ENCODE measurements at regions not wholly inside any gene's neighbourhood (a gene's known extent, or its start where the extent isn't known, plus 50 kb on each side); places are given as distances from the start of the nearest gene placed in this dataset.
"Not testable (repeated sequence)": the region's sequence is repeated elsewhere in the genome, so short reads cannot be mapped to it uniquely, and the experiment has no call there.

DNA sequence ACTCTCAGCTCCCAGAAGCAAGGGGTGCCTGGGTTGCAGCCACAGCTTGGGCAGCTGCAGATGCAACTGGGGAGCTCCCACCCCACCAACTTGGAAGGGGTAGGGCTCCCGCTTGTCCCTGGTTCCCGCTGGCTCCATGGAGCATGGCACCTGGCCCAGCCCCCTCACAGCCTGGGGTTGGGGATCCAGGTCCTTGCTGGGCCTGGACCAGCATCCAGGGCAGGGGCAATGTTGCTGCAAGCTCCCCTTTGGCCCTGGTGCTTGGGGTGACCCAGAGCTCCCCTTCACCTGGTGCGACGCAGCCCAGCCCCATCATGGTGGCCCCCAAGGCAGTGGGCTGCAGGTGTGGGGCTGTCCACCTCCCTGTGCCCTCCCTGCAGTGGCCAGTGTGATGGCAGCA lies 99.6 kb upstream of the FRMD4B start:
- no peak overlapping the region for H3K9ac ChIP-seq (ENCODE audit: low read depth, low read length, poor library complexity)
- no peak overlapping the region for H2AFZ ChIP-seq (ENCODE audit: low read length)
- H3K9me3 ChIP-seq (replicated peaks in 1 of 2; ENCODE audit: control insufficient read depth in 2 of 2, insufficient read depth in 1 of 2, low read depth in 1 of 2, low read length in 2 of 2), result no peaks in the 10 kb centered on the region
- H3K36me3 ChIP-seq (replicated peaks in 1 of 2; ENCODE audit: control insufficient read depth in 2 of 2, insufficient read depth in 2 of 2, low read length in 2 of 2), result no peaks in the 10 kb centered on the region
- H3K79me1 ChIP-seq (ENCODE audit: low read depth, low read length), result peaks cover 3% of the 10 kb centered on the region
- H3K23ac ChIP-seq (ENCODE audit: low read depth, low read length, poor library complexity), result peak overlapping the region; percentile 14
- no peak overlapping the region for H3K4me3 ChIP-seq (ENCODE audit: low read length in 2 of 2)
- no peaks in the 10 kb centered on the region for H3K27me3 ChIP-seq (ENCODE audit: control insufficient read depth in 3 of 3, insufficient read depth in 3 of 3, low read depth in 1 of 3, low read length in 3 of 3)
- WGBS, 2 donors (ENCODE audit: extremely low coverage in 2 of 2, insufficient read length in 2 of 2, insufficient replicate concordance in 1 of 2), result no CpG with 5 or more reads among the region's 4 CpGs
- H3K18ac ChIP-seq (ENCODE audit: low read length), result peak overlapping the region; percentile 86
- peak overlapping the region; percentile 41 for H2AK5ac ChIP-seq (ENCODE audit: low read depth, low read length)
- peaks cover 0 to 8% of the 10 kb centered on the region in 2 donors for H3K4me1 ChIP-seq (ENCODE audit: control insufficient read depth in 2 of 2, insufficient read depth in 1 of 2, low read depth in 1 of 2, low read length in 2 of 2)
- H2BK5ac ChIP-seq (ENCODE audit: low read length), result peak overlapping the region; percentile 78
- no peak overlapping the region for H3K4me2 ChIP-seq (ENCODE audit: insufficient read depth, low read length, poor library complexity, severe bottlenecking)
- no peak overlapping the region for H3K14ac ChIP-seq (ENCODE audit: low read length)
- no peak overlapping the region for H3K27ac ChIP-seq (replicated peaks; ENCODE audit: low read length)
- H2BK120ac ChIP-seq (ENCODE audit: low read depth, low read length), result peak overlapping the region; percentile 55
- H2BK12ac ChIP-seq (ENCODE audit: low read length), result no peak overlapping the region
- H3K4ac ChIP-seq (ENCODE audit: low read length), result no peak overlapping the region
- H2BK15ac ChIP-seq (ENCODE audit: low read length), result no peak overlapping the region
- no peak for DNase-seq (ENCODE audit: low spot score)
- H4K91ac ChIP-seq (ENCODE audit: low read depth, low read length, poor library complexity), result no peak overlapping the region
- no peak overlapping the region for H4K8ac ChIP-seq (ENCODE audit: low read depth, low read length)

DNA sequence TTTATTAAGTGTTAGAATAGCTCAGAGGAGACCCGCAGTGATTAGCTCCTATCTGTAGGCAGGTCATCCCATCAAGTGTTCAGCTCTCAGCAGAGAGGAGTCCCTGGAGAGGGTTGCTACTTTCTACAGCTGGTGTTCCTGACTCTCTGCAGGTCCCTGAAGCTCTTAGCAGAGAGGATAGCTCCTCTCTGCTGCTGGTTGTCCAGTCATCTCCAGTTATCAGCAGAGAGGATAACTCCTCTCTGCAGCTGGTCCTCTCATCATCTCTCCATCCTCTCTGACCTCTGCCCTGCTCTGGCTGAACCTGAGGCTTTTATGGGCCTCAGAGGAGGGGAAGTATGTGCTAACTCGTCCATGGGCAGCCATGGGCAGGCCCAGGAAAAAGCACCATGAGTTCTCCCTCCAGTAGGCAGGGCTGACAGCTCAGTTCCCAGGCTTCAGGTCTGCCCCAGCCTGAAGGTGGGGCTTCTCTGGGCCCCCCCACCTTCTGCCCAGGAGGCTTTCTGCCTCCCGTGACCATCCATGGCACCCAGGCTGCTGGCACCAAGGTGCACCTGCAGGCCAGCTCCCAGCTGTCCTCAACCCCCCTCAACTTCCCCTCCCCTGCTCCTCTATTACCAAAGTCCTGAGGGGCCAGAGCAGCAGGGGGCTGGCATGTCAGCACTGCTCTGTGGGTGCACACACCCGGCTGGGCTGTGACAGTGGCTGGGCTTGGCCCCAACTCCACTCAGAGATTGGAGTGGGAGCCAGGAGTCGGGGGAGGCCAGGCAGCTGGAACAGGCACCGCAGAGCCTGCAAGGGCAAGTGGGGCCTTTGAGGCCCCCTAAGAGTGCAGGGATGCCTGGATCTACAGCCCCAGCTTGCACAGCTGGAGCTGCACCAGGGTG lies 98.9 kb upstream of the FRMD4B start:
- Histone ChIP-seq H2BK12ac (ENCODE audit: low read length) (no peak overlapping the region), H3K36me3 (replicated peaks in 1 of 2; ENCODE audit: control insufficient read depth in 2 of 2, insufficient read depth in 2 of 2, low read length in 2 of 2) (no peaks in the 10 kb centered on the region), H4K8ac (ENCODE audit: low read depth, low read length) (no peak overlapping the region), H3K14ac (ENCODE audit: low read length) (no peak overlapping the region), H3K27ac (replicated peaks; ENCODE audit: low read length) (no peak overlapping the region), H2AK5ac (ENCODE audit: low read depth, low read length) (peak overlapping the region; percentile 41), H2AFZ (ENCODE audit: low read length) (no peak overlapping the region), H4K91ac (ENCODE audit: low read depth, low read length, poor library complexity) (no peak overlapping the region), H2BK5ac (ENCODE audit: low read length) (peak overlapping the region; percentile 78), H3K27me3 (ENCODE audit: control insufficient read depth in 3 of 3, insufficient read depth in 3 of 3, low read depth in 1 of 3, low read length in 3 of 3) (no peaks in the 10 kb centered on the region), H3K4me3 (ENCODE audit: low read length in 2 of 2) (no peak overlapping the region), H2BK15ac (ENCODE audit: low read length) (no peak overlapping the region), H2BK120ac (ENCODE audit: low read depth, low read length) (peak overlapping the region; percentile 55), H3K79me1 (ENCODE audit: low read depth, low read length) (peaks cover 3% of the 10 kb centered on the region), H3K23ac (ENCODE audit: low read depth, low read length, poor library complexity) (peak overlapping the region; percentile 14), H3K18ac (ENCODE audit: low read length) (peak overlapping the region; percentile 86), H3K9ac (ENCODE audit: low read depth, low read length, poor library complexity) (no peak overlapping the region), H3K4ac (ENCODE audit: low read length) (no peak overlapping the region), H3K4me1 (ENCODE audit: control insufficient read depth in 2 of 2, insufficient read depth in 1 of 2, low read depth in 1 of 2, low read length in 2 of 2) (peaks cover 0 to 6% of the 10 kb centered on the region in 2 donors), H3K9me3 (replicated peaks in 1 of 2; ENCODE audit: control insufficient read depth in 2 of 2, insufficient read depth in 1 of 2, low read depth in 1 of 2, low read length in 2 of 2) (no peaks in the 10 kb centered on the region), H3K4me2 (ENCODE audit: insufficient read depth, low read length, poor library complexity, severe bottlenecking) (no peak overlapping the region)
- no peak for DNase-seq (ENCODE audit: low spot score)
- WGBS, 2 donors (ENCODE audit: extremely low coverage in 2 of 2, insufficient read length in 2 of 2, insufficient replicate concordance in 1 of 2), result no CpG with 5 or more reads among the region's 6 CpGs

DNA sequence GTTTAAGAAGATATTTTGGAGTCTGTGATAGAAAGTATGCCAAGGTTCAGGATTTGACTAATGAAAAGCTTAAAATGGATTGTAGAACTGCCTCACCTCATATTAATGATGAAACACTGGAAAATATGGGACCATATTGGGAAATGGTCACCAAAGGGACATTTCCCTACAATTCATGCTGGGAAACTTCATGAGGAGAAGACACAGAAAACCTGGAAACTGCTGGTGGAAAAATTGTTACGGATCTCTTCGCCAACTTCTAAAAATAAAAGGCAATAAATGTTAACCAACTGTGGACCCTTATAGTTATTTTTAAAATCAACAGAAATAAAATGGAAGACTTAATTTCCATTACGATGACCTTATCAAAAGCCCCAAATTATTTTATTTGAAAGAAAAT lies 97.6 kb upstream of the FRMD4B start:
- no peak for DNase-seq (ENCODE audit: low spot score)

DNA sequence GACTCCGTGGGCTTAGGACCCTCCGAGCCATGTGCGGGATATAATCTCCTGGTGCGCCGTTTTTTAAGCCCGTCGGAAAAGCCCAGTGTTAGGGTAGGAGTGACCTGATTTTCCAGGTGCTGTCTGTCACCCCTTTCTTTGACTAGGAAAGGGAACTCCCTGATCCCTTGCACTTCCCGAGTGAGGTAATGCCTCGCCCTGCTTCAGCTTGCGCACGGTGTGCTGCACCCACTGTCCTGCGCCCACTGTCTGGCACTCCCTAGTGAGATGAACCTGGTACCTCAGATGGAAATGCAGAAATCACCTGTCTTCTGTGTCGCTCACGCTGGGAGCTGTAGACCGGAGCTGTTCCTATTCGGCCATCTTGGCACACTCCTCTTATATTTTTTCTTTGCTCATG lies 95.1 kb upstream of the FRMD4B start:
- not testable (repeated sequence) for H2BK12ac ChIP-seq (ENCODE audit: low read length); H3K79me1 ChIP-seq (ENCODE audit: low read depth, low read length); H3K23ac ChIP-seq (ENCODE audit: low read depth, low read length, poor library complexity); H3K9ac ChIP-seq (ENCODE audit: low read depth, low read length, poor library complexity); H2AK5ac ChIP-seq (ENCODE audit: low read depth, low read length); H3K18ac ChIP-seq (ENCODE audit: low read length); DNase-seq (ENCODE audit: low spot score); H4K91ac ChIP-seq (ENCODE audit: low read depth, low read length, poor library complexity); H3K27ac ChIP-seq (replicated peaks; ENCODE audit: low read length); H3K14ac ChIP-seq (ENCODE audit: low read length); H3K4me1 ChIP-seq (ENCODE audit: control insufficient read depth in 2 of 2, insufficient read depth in 1 of 2, low read depth in 1 of 2, low read length in 2 of 2); H3K4me3 ChIP-seq (ENCODE audit: low read length in 2 of 2); H2AFZ ChIP-seq (ENCODE audit: low read length); H3K27me3 ChIP-seq (ENCODE audit: control insufficient read depth in 3 of 3, insufficient read depth in 3 of 3, low read depth in 1 of 3, low read length in 3 of 3); H4K8ac ChIP-seq (ENCODE audit: low read depth, low read length); H3K4ac ChIP-seq (ENCODE audit: low read length); H2BK5ac ChIP-seq (ENCODE audit: low read length); H3K9me3 ChIP-seq (replicated peaks in 1 of 2; ENCODE audit: control insufficient read depth in 2 of 2, insufficient read depth in 1 of 2, low read depth in 1 of 2, low read length in 2 of 2); H2BK120ac ChIP-seq (ENCODE audit: low read depth, low read length); H3K4me2 ChIP-seq (ENCODE audit: insufficient read depth, low read length, poor library complexity, severe bottlenecking); H3K36me3 ChIP-seq (replicated peaks in 1 of 2; ENCODE audit: control insufficient read depth in 2 of 2, insufficient read depth in 2 of 2, low read length in 2 of 2); H2BK15ac ChIP-seq (ENCODE audit: low read length)
- no CpG with 5 or more reads among the region's 16 CpGs for WGBS, 2 donors (ENCODE audit: extremely low coverage in 2 of 2, insufficient read length in 2 of 2, insufficient replicate concordance in 1 of 2)

More for the DNA sequence above, 97.6 kb upstream of the FRMD4B start:
- Histone ChIP-seq H3K4me1 (ENCODE audit: control insufficient read depth in 2 of 2, insufficient read depth in 1 of 2, low read depth in 1 of 2, low read length in 2 of 2) (peaks cover 0 to 6% of the 10 kb centered on the region in 2 donors), H3K23ac (ENCODE audit: low read depth, low read length, poor library complexity) (no peak overlapping the region), H3K36me3 (replicated peaks in 1 of 2; ENCODE audit: control insufficient read depth in 2 of 2, insufficient read depth in 2 of 2, low read length in 2 of 2) (no peaks in the 10 kb centered on the region), H2BK12ac (ENCODE audit: low read length) (no peak overlapping the region), H3K4ac (ENCODE audit: low read length) (no peak overlapping the region), H3K79me1 (ENCODE audit: low read depth, low read length) (peaks cover 3% of the 10 kb centered on the region), H2BK120ac (ENCODE audit: low read depth, low read length) (no peak overlapping the region), H2AFZ (ENCODE audit: low read length) (no peak overlapping the region), H3K18ac (ENCODE audit: low read length) (no peak overlapping the region), H2BK5ac (ENCODE audit: low read length) (no peak overlapping the region), H3K27ac (replicated peaks; ENCODE audit: low read length) (no peak overlapping the region), H4K91ac (ENCODE audit: low read depth, low read length, poor library complexity) (no peak overlapping the region), H3K9me3 (replicated peaks in 1 of 2; ENCODE audit: control insufficient read depth in 2 of 2, insufficient read depth in 1 of 2, low read depth in 1 of 2, low read length in 2 of 2) (no peaks in the 10 kb centered on the region), H3K4me2 (ENCODE audit: insufficient read depth, low read length, poor library complexity, severe bottlenecking) (no peak overlapping the region), H2BK15ac (ENCODE audit: low read length) (no peak overlapping the region), H3K9ac (ENCODE audit: low read depth, low read length, poor library complexity) (no peak overlapping the region), H3K27me3 (ENCODE audit: control insufficient read depth in 3 of 3, insufficient read depth in 3 of 3, low read depth in 1 of 3, low read length in 3 of 3) (no peaks in the 10 kb centered on the region), H4K8ac (ENCODE audit: low read depth, low read length) (no peak overlapping the region), H3K14ac (ENCODE audit: low read length) (no peak overlapping the region), H2AK5ac (ENCODE audit: low read depth, low read length) (no peak overlapping the region), H3K4me3 (ENCODE audit: low read length in 2 of 2) (no peak overlapping the region)
- WGBS, 2 donors (ENCODE audit: extremely low coverage in 2 of 2, insufficient read length in 2 of 2, insufficient replicate concordance in 1 of 2), result no CpG with 5 or more reads among the region's 3 CpGs
